SH-SY5Y (cell line): ENCODE measurements at regions not wholly inside any gene's neighbourhood (a gene's known extent, or its start where the extent isn't known, plus 50 kb on each side); places are given as distances from the start of the nearest gene placed in this dataset.

Source experiments
- GATA2 ChIP-seq: IDR thresholded peaks from 2 replicates; pipeline ENCODE4 v1.6.1; 2011; ENCODE audit warnings: mild to moderate bottlenecking, low read depth, low read length
- GATA3 ChIP-seq: IDR thresholded peaks from 2 replicates; pipeline ENCODE4 v1.6.1; 2011; ENCODE audit warnings: low read depth, mild to moderate bottlenecking, low read length, moderate library complexity

GRCh38 chr2:41387519-41387918 lies 660.3 kb upstream of the PKDCC start:
- TF ChIP-seq GATA2 (no peak), GATA3 (no peak)
